Thyroid gland (tissue), 4 donors: ENCODE measurements at regions not wholly inside any gene's neighbourhood (a gene's known extent, or its start where the extent isn't known, plus 50 kb on each side); places are given as distances from the start of the nearest gene placed in this dataset.

ENCODE experiments used
- POLR2A ChIP-seq, 2 donors: fragments of 450-650 bp; IDR thresholded peaks; one replicate each; pipeline ENCODE4 v1.6.1; 2017; ENCODE audit warnings: antibody characterized with exemption in 2 of 2, mild to moderate bottlenecking in 2 of 2, moderate library complexity in 1 of 2
- TF ChIP-seq, protein P1 (sequence below), 6 experiments: fragments of 200-600 bp in 3 of 6; fragments of 450-650 bp in 3 of 6; sonication (generic) in 3 of 6; IDR thresholded peaks; one replicate each; pipeline ENCODE4 v1.5.1; 2016 to 2019; ENCODE audit warnings: antibody characterized with exemption in 6 of 6, mild to moderate bottlenecking in 2 of 6, inconsistent platforms in 1 of 6, moderate library complexity in 1 of 6

DNA sequence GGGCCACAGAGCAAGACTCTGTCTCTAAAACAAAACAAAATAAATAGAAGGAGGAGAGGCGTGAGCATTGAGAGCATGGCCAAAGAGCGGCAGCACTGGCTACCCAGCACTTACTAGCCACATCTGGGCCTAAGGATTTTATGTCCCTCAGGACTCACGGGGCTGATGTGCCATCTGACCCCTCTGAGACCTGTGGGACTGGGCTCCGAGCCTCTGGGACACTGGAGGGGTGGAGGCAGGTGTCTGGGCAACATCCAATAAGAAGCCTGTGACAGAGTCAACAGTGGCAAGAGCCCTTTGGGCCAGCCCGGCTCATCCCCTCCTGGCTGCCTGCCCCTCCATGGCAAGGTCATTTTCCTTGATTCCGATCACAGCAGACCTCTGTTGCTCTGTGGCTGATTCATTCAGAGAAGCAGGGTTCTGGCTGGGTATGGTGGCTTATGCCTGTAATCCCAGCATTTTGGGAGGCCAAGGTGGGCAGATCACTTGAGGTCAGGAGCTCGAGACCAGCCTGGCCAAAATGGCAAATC lies 60.7 kb downstream of the RRM2 start:
- TF ChIP-seq POLR2A (IDR thresholded peaks at IDR 0.05) = no peak
- TF ChIP-seq, protein P1, sequence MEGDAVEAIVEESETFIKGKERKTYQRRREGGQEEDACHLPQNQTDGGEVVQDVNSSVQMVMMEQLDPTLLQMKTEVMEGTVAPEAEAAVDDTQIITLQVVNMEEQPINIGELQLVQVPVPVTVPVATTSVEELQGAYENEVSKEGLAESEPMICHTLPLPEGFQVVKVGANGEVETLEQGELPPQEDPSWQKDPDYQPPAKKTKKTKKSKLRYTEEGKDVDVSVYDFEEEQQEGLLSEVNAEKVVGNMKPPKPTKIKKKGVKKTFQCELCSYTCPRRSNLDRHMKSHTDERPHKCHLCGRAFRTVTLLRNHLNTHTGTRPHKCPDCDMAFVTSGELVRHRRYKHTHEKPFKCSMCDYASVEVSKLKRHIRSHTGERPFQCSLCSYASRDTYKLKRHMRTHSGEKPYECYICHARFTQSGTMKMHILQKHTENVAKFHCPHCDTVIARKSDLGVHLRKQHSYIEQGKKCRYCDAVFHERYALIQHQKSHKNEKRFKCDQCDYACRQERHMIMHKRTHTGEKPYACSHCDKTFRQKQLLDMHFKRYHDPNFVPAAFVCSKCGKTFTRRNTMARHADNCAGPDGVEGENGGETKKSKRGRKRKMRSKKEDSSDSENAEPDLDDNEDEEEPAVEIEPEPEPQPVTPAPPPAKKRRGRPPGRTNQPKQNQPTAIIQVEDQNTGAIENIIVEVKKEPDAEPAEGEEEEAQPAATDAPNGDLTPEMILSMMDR (IDR thresholded peaks at IDR 0.05) = no peak
